ENCODE measurements at regions not wholly inside any gene's neighbourhood (a gene's known extent, or its start where the extent isn't known, plus 50 kb on each side); places are given as distances from the start of the nearest gene placed in this dataset.

DNA sequence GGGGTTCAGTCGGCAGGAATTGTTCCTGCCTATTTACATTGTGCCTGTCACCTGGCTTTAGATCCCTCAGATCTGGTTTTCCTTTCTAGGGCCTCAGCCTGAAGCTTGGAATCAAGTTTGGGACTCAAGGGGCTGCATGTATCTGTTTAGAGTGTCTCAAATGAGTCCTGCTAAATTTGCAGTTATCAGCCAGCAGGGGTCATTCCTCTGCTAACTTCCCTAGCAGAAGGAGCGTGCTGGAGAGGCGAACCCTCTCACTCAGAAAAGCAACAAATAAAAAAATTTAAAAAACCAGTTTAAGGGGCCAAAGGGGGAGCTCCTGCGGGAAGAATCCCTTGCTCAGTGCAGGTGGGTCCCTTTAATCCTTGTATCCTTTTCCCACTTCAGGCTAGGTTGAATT, 1220.2 kb downstream of the JRKL start:
- Histone ChIP-seq H2BK12ac (ENCODE audit: insufficient read length, low read depth, low read length) (no peak overlapping the region), H3K27me3 (ENCODE audit: insufficient read depth, low read length) (no peaks in the 10 kb centered on the region)

More for the DNA sequence above, 1220.2 kb downstream of the JRKL start:
- Histone ChIP-seq H3K56ac (ENCODE audit: insufficient read length, low read depth, low read length) (no peak overlapping the region), H4K20me1 (ENCODE audit: control insufficient read depth, insufficient read depth, insufficient read length) (no peaks in the 10 kb centered on the region), H3K9me3 (ENCODE audit: control insufficient read depth, low read depth, low read length) (no peaks in the 10 kb centered on the region), H3K4me2 (ENCODE audit: insufficient read depth, insufficient read length, low read length) (no peak overlapping the region), H3K23ac (ENCODE audit: insufficient read length, low read depth, low read length) (no peak overlapping the region), H3T11ph (ENCODE audit: low read length) (no peak overlapping the region), H4K5ac (ENCODE audit: insufficient read length, low read depth, low read length) (no peak overlapping the region), H2BK120ac (ENCODE audit: low read depth, low read length, poor library complexity, severe bottlenecking) (no peak overlapping the region), H2BK5ac (ENCODE audit: insufficient read length, low read length) (no peak overlapping the region), H3K79me1 (ENCODE audit: insufficient read depth, low read depth, low read length, poor library complexity, severe bottlenecking) (no peaks in the 10 kb centered on the region), H3K79me2 (ENCODE audit: insufficient read depth, low read length) (no peaks in the 10 kb centered on the region), H4K91ac (ENCODE audit: insufficient read length, low read depth, low read length) (no peak overlapping the region), H3K27ac (ENCODE audit: insufficient read length, low read depth, low read length) (no peak overlapping the region), H2BK20ac (ENCODE audit: low read depth, low read length, poor library complexity, severe bottlenecking) (no peak overlapping the region), H3K4ac (ENCODE audit: low read depth, low read length) (no peak overlapping the region), H3K9ac (ENCODE audit: extremely low read depth, insufficient read length, low read length) (no peak overlapping the region), H3K23me2 (ENCODE audit: insufficient read length, low read depth, low read length, poor library complexity, severe bottlenecking) (no peaks in the 10 kb centered on the region), H3K18ac (ENCODE audit: insufficient read length, low read depth, low read length) (no peak overlapping the region), H2BK15ac (ENCODE audit: low read depth, low read length) (no peak overlapping the region), H3K14ac (ENCODE audit: insufficient read depth, low read length) (no peak overlapping the region), H2AFZ (ENCODE audit: low read length) (no peak overlapping the region), H2AK5ac (ENCODE audit: insufficient read length, low read length) (no peak overlapping the region), H3K4me1 (ENCODE audit: insufficient read depth, low read length) (no peaks in the 10 kb centered on the region), H4K8ac (replicated peaks; ENCODE audit: insufficient read length, low read depth, low read length) (no peak overlapping the region)
- peaks cover 0 to 4% of the 10 kb centered on the region in 2 experiments; a peak in 1 of 4 replicates for H3K4me1 Mint-ChIP-seq
- H3K36me3 Mint-ChIP-seq (ENCODE audit: insufficient read depth in 1 of 3, low read depth in 3 of 3): peaks cover 2 to 18% (median 9%) of the 10 kb centered on the region in 3 experiments; a peak in 4 of 7 replicates
- H3K27me3 Mint-ChIP-seq (ENCODE audit: low read depth): no peaks in the 10 kb centered on the region; the same call in 1 of the 2 replicates
- peaks cover 12 to 20% of the 10 kb centered on the region in 2 experiments for H3K9me3 Mint-ChIP-seq
- WGBS (ENCODE audit: extremely low coverage, insufficient read length, low lambda C conversion rate): no CpG with 5 or more reads among the region's 4 CpGs
- peak; percentile 30 for DNase-seq
- no peak overlapping the region for H3K4me3 Mint-ChIP-seq
- H3K27ac Mint-ChIP-seq: no peak overlapping the region
- peak; percentile 53; the same call in 2 of the 3 replicates for TF ChIP-seq CTCF (conservative IDR thresholded peaks at IDR 0.05)
